Gastroesophageal sphincter (tissue), 4 donors: ENCODE measurements at regions not wholly inside any gene's neighbourhood (a gene's known extent, or its start where the extent isn't known, plus 50 kb on each side); places are given as distances from the start of the nearest gene placed in this dataset.

Experiments
- ATAC-seq: fragments of 150-250 bp; one replicate; pipeline ENCODE4 v1.9.1; 2016; ENCODE audit warnings: mild to moderate bottlenecking, moderate library complexity
- H3K27ac ChIP-seq, 4 donors: fragments of 200-600 bp; sonication (generic) in 3 of 4; 1 replicate in 3 of 4; 2 replicates in 1 of 4; pipeline ENCODE4 v1.5.1; 2016 to 2019
- H3K27me3 ChIP-seq: fragments of 200-600 bp; sonication (generic); one replicate; pipeline ENCODE4 v1.5.1; 2019
- H3K36me3 ChIP-seq, 2 donors: fragments of 200-600 bp; sonication (generic); one replicate each; pipeline ENCODE4 v1.5.1; 2019; ENCODE audit warnings: control low read depth in 1 of 2
- H3K4me1 ChIP-seq, 3 donors: fragments of 200-600 bp; sonication (generic); 1 replicate in 2 of 3; 2 replicates in 1 of 3; pipeline ENCODE4 v1.5.1; 2016 to 2019; ENCODE audit warnings: control low read depth in 2 of 3
- H3K4me3 ChIP-seq, 2 donors: fragments of 200-600 bp; sonication (generic); one replicate each; pipeline ENCODE4 v1.5.1; 2019; ENCODE audit warnings: mild to moderate bottlenecking in 1 of 2, moderate library complexity in 1 of 2
- H3K9me3 ChIP-seq, 3 donors: fragments of 200-600 bp; sonication (generic); one replicate each; pipeline ENCODE4 v1.5.1; 2017 to 2019; ENCODE audit warnings: control low read depth in 2 of 3
- EP300 ChIP-seq: sonication (generic); formaldehyde crosslinking; IDR thresholded peaks from one replicate; pipeline ENCODE4 v1.6.1; 2017; ENCODE audit warnings: antibody characterized with exemption, mild to moderate bottlenecking
- POLR2A ChIP-seq, 2 donors: fragments of 450-650 bp; IDR thresholded peaks; one replicate each; pipeline ENCODE4 v1.6.1; 2017; ENCODE audit warnings: antibody characterized with exemption in 2 of 2, mild to moderate bottlenecking in 2 of 2, moderate library complexity in 1 of 2
- POLR2AphosphoS5 ChIP-seq: sonication (generic); formaldehyde crosslinking; IDR thresholded peaks from one replicate; pipeline ENCODE4 v1.6.1; 2017; ENCODE audit warnings: antibody characterized with exemption
- WGBS, 2 donors: methylation state at CpG; one replicate each; pipeline ENCODE4 v1.1.5; 2018; ENCODE audit warnings: low coverage in 1 of 2; 5-methylcytosine and 5-hydroxymethylcytosine counted together
- TF ChIP-seq, protein P1 (sequence below), 4 experiments: fragments of 200-600 bp in 2 of 4; fragments of 450-650 bp in 2 of 4; sonication (generic) in 1 of 4; IDR thresholded peaks; one replicate each; pipeline ENCODE4 v1.5.1; 2017 to 2019; ENCODE audit warnings: antibody characterized with exemption in 4 of 4, mild to moderate bottlenecking in 2 of 4, moderate library complexity in 2 of 4

DNA sequence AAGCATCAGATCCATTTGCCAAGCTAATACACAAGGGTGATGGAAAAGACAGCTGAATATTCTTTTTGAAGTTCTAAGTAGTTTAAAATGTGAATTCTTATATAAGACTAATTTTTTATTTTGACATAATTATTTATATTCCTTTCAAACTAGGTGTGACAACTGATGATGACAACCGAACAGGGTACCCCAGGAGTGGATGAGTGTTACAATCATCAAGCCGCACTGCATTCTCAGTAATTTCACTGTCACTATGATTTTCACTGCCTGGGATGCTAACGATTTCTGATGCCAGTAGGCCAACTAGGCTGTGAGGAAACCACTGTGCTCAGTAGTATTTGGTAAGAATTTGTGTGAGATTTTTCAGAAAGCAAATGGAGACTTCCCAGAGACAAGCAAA, 317.5 kb downstream of the ARAP2 start:
- Histone ChIP-seq H3K9me3 (no peaks in the 10 kb centered on the region), H3K27ac (no peak overlapping the region), H3K27me3 (no peaks in the 10 kb centered on the region), H3K4me3 (no peak overlapping the region), H3K36me3 (no peaks in the 10 kb centered on the region), H3K4me1 (no peaks in the 10 kb centered on the region)
- no peak for TF ChIP-seq POLR2AphosphoS5
- 85 to 100% methylated on average over 3 of the region's 3 CpGs for WGBS, 2 donors
- ATAC-seq, result no peak

DNA sequence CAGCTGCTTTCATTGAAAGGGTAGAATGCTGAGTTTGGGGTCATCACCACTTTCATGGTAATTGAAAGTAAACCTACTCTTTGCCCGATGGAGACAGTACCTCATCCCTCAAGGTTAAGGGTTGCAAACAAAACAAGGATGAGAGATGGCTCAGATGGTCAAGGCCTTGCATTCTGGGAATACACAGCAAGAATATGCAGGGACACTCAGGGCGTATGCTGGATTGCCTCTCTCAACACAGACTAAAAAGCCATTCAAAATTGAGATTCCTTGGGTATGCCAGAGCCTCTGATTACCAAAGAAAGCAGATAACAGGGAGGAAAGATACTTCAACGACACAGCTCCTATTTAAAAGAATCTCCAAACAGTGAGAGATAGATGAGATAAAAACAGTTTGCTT, 310.4 kb downstream of the ARAP2 start:
- H3K27me3 ChIP-seq, result no peaks in the 10 kb centered on the region
- 8 to 43% methylated on average over 2 to 3 of the region's 3 CpGs for WGBS, 2 donors
- no peak overlapping the region for H3K27ac ChIP-seq
- H3K9me3 ChIP-seq, result no peaks in the 10 kb centered on the region
- TF ChIP-seq, protein P1, sequence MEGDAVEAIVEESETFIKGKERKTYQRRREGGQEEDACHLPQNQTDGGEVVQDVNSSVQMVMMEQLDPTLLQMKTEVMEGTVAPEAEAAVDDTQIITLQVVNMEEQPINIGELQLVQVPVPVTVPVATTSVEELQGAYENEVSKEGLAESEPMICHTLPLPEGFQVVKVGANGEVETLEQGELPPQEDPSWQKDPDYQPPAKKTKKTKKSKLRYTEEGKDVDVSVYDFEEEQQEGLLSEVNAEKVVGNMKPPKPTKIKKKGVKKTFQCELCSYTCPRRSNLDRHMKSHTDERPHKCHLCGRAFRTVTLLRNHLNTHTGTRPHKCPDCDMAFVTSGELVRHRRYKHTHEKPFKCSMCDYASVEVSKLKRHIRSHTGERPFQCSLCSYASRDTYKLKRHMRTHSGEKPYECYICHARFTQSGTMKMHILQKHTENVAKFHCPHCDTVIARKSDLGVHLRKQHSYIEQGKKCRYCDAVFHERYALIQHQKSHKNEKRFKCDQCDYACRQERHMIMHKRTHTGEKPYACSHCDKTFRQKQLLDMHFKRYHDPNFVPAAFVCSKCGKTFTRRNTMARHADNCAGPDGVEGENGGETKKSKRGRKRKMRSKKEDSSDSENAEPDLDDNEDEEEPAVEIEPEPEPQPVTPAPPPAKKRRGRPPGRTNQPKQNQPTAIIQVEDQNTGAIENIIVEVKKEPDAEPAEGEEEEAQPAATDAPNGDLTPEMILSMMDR (IDR thresholded peaks at IDR 0.05), result no peak
- TF ChIP-seq POLR2A (IDR thresholded peaks at IDR 0.05), result no peak
- TF ChIP-seq POLR2AphosphoS5, result no peak
- no peak for TF ChIP-seq EP300
- H3K4me1 ChIP-seq, result no peaks in the 10 kb centered on the region
- no peak overlapping the region for H3K4me3 ChIP-seq
- no peak for ATAC-seq
- no peaks in the 10 kb centered on the region for H3K36me3 ChIP-seq

DNA sequence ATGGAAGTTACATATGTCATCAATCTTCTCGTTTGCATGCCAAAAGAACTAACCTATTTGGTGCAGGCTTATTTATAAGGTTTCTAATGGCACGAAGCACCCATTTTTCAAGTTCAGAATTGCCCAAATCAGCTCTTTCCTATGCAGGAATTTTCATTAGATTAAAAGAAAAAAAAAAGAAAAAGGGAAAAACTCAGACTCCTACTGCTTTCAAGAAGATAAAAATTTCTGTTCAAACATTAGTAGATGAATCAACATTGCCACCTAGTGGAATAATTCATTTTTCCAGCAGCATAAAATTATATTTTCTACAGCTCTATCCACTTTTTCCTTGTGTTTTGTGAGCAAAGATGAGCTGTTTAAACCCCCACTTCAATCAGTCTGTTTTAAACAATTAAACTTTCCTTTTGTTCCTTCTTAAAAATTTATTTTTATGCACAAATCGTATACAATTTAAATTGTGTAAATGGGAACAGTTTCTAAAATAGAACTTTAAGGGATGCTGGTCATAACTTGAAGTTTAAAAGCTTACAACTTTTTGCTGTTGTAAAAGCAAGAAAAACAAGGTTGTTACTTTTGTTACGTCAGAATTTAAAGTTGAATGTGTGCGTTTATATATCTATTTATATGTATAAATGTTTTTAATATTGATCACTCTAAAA, 309.9 kb downstream of the ARAP2 start:
- Histone ChIP-seq H3K36me3 (no peaks in the 10 kb centered on the region), H3K4me3 (no peak overlapping the region), H3K27ac (no peak overlapping the region), H3K4me1 (no peaks in the 10 kb centered on the region), H3K9me3 (no peaks in the 10 kb centered on the region), H3K27me3 (no peaks in the 10 kb centered on the region)
- WGBS, 2 donors, result 21 to 22% methylated on average over 5 of the region's 5 CpGs
- no peak for ATAC-seq
- TF ChIP-seq, protein P1 (IDR thresholded peaks at IDR 0.05), result peak in 2 of 4 experiments; percentile 19 to 56
- no peak for TF ChIP-seq POLR2A (IDR thresholded peaks at IDR 0.05)

DNA sequence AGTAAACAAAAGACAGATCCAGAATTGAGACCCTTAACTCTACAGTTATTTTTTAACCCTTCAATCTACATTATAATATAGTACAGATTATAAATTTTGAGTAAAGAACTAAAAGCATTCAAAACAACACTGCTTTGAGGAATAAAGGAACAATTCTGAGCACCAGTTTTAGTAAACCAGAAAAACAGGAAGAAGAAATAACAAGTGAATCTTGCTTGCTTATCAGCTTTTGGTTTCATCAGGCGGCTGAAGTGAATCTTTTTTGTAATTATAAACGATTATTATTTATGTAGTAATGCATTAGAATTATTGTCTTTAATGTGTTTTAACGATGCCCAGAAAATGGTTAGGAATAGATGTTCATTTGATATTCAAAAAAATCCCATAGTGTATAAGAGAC, 305.4 kb downstream of the ARAP2 start:
- Histone ChIP-seq H3K27ac (no peak overlapping the region), H3K27me3 (no peaks in the 10 kb centered on the region), H3K4me1 (no peaks in the 10 kb centered on the region), H3K4me3 (no peak overlapping the region), H3K36me3 (no peaks in the 10 kb centered on the region), H3K9me3 (no peaks in the 10 kb centered on the region)
- WGBS, 2 donors, result 75 to 86% methylated on average over 3 of the region's 3 CpGs
- TF ChIP-seq, protein P1 (IDR thresholded peaks at IDR 0.05), result no peak
- TF ChIP-seq EP300, result no peak
- TF ChIP-seq POLR2A (IDR thresholded peaks at IDR 0.05), result no peak
- TF ChIP-seq POLR2AphosphoS5, result no peak
- no peak for ATAC-seq

DNA sequence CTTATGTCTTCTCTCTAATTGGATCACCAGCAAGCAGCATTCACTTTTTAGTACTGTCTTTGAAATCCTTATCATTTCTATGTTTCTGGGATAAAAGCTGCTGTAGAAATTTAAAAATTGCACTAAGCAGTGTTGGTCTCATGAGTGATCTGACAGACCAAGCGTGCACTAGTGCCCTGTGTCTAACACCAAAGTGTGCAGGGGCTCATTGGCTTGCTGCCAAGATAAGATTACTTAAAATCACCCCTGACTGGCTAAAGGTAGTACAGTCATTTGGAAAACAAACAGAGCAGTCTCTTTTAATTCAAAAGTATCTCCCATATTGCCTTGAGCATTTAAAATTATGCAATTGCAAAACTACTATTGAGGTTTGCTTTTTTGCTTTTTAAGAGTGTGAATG, 304.6 kb downstream of the ARAP2 start:
- WGBS, 2 donors, result 56 to 63% methylated on average over 1 of the region's 1 CpG
- no peak for ATAC-seq
- no peaks in the 10 kb centered on the region for H3K27me3 ChIP-seq
- no peaks in the 10 kb centered on the region for H3K36me3 ChIP-seq
- H3K4me1 ChIP-seq, result no peaks in the 10 kb centered on the region
- H3K9me3 ChIP-seq, result no peaks in the 10 kb centered on the region
- TF ChIP-seq POLR2AphosphoS5, result no peak
- TF ChIP-seq, protein P1 (IDR thresholded peaks at IDR 0.05), result no peak
- no peak for TF ChIP-seq POLR2A (IDR thresholded peaks at IDR 0.05)
- TF ChIP-seq EP300, result no peak
- H3K4me3 ChIP-seq, result no peak overlapping the region
- H3K27ac ChIP-seq, result no peak overlapping the region
